CD4-positive, alpha-beta T cell treated with Interferon gamma for 1 hour (primary cell): ENCODE measurements at regions not wholly inside any gene's neighbourhood (a gene's known extent, or its start where the extent isn't known, plus 50 kb on each side); places are given as distances from the start of the nearest gene placed in this dataset.
"Not testable (repeated sequence)": the region's sequence is repeated elsewhere in the genome, so short reads cannot be mapped to it uniquely, and the experiment has no call there.

Experiments
- DNase-seq: peaks from one replicate; pipeline ENCODE4 v3.0.0-alpha.2; 2020

DNA sequence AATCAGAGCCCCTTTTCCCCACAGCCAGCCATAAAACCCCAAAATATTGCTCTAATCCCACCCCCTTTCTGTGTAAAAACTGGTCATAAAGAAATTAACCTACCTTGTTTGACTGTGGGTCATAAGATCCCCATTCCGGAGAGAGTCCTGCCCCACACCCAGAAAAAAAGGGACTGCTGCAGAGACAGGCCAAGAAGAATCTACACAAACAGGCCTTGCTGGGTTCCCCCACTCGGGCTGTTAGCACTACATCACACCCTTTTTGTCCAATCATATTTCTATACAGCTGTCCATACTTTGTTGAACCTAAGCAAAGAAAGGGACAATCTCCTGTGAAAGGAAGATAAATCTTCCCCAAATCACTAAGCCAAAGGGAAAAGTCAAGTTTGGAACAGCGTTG is 84.4 kb upstream of the MFGE8 start:
- no peak for DNase-seq

DNA sequence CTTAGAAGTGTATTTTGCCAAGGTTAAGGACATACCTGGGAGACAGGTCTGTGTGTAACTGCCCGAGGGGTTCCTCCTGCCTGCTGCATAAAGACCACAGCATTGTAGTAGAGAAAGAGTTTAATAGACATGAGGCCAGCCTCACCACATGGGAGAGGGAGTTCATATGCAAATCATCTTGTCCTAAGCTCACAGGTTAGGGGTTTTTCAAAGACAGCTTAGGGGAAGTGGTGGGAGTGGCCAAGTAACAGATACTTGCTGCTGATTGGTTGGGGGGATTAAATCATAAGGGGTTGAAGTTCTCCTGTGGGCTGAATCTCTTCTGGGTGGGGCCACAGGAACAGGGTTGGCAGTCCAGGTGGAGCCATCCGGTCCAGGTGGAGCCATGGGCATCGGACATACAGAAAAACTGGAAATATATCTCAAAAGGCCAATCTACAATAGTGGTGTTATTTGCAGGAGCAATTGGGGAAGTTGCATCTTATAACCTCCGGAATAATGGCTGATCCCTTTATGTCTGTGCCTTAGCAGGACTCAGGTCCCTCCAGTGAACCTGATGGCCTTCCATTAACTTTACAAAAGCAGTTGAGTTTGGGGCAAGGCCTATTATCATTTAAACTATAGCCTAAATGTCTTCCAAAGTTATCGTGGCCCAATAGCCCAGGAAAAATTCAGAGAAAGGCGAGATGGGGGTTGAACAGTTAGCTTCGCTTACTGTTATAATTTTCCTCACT is 86.0 kb upstream of the MFGE8 start:
- no peak for DNase-seq

DNA sequence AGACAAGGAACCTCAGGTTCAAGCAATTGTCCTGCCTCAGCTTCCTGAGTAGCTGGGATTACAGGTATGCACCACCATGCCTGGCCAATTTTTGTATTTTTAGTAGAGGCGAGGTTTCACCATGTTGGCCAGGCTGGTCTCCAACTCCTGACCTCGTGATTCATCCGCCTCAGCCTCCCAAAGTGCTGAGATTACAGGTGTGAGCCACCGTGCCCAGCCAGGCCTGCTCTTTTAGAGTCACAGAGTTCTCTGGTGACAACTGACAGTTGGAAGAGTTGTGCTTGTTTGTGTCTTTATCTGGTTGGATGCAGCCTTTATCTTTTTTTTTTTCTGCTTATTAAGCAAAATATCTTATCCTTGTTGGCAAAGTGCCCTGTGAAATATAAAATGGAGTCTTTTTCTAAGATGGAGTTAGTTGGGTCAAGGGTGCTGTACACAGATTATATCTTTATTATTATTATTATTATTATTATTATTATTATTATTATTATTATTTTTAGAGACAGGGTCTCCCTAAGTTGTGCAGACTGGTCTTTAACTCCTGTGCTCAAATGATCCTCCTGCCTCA is 86.5 kb upstream of the ABHD2 start:
- DNase-seq = not testable (repeated sequence)

DNA sequence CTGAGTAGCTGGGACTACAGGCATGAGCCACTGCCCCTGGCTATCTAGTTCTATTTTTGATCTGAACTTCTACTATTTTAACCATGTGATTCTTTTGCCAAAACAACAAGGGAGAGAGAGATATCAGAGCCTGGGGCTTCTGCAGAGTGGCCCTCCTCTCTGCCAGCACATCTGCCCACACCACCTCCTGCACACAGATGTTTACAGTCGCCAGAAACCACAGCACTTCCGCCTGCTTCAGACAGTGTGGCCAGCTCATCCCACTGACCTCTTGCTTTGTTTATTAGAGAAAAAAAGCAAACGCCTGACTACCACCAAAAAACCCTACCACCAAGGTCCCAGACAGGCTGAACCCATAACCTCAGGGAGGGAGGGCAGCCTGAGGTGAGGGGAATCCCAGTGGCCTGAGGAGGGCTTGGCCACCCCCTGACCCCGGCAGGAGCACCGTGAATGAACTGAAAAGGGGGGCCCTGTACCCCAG is 85.9 kb upstream of the ABHD2 start:
- peak; percentile 14 for DNase-seq

DNA sequence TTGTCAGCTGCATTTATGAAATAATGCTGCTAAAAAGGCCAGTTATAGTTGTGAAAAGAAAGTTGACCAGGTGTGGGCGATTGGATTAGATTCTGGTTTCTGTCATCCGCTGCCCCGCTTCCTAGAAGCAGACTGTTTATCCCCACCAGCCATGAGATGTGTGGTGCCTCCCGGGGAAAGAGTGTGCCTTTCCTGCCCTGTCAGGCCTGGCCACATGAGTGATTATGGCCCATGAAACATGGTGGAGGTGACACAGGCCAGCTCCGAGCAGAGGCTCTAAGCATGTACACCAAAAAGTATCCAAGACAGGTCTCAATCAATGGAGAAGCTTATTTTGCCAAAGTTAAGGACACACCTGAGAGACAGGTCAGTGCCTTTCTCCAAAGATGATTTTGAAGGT is 85.4 kb upstream of the ABHD2 start:
- no peak for DNase-seq

DNA sequence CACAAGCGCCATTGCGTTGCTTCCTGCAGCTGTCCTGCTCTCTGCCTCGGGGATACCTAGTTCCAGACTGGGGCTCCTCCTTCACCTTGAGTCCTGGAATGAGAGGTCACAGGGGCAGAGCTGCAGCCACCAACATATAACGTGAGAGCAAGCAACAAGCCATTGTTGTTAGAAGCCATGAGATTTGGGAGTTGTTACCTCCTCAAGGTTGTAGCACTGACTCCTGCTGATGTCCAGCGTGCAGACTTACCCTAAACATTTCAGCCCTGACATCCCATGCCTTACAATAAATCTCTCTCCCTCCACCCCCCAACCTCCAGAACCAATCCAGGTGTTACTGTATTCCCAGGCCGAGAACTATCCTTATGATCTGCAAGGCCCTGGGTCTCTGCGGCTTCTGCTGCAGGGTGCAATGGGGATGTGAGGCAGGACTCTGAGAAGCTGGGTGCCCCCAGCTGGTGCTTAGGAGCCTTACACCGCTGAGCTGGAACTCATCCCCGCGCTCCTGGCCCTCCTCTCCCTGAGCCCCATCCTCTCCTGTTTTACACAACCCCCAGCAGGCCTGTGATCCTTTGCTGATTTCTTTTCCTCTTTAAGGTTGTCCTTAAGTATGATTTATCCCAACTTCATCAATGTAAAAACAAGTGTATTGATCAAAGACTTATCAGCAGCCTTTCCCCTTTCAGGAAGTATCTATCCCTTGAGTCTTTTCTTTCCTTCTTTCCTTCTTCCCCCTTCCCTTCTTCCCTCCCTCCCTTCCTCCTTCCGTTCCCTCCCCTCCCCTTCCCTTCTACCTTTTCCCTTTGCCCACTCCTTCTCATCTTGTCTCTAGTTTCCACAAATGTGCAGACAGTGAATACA is 84.2 kb upstream of the ABHD2 start:
- no peak for DNase-seq

DNA sequence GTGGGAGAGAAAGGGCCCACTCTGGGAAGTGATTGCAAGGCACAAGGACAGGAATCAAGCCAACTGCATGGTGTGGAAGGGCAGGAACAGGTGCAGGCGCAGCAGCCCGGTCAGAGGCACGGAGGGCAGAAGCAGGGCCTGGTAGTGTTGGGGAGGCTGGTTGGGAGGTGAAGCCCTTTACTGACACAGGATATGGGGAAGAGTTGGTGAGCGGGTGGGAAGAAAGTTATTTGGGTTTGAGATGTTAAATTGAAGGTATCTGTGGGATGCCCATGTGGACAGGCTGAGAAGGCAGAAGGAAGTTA is 83.6 kb upstream of the ABHD2 start:
- DNase-seq = no peak

DNA sequence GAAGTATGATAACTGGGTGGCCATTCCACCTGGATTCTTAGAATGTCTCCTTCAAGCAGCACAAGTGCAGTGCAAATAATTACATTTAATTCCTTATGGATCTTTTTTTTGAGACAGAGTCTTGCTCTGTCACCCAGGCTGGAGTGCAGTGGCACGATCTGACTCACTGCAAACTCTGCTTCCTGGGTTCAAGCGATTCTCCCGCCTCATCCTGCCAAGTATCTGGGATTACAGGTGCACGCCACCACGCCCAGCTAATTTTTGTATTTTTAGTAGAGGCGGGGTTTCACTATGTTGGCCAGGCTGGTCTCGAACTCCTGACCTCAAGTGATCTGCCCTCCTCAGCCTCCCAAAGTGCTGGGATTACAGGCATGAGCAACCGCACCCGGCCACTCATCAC is 80.7 kb upstream of the ABHD2 start:
- DNase-seq = not testable (repeated sequence)

DNA sequence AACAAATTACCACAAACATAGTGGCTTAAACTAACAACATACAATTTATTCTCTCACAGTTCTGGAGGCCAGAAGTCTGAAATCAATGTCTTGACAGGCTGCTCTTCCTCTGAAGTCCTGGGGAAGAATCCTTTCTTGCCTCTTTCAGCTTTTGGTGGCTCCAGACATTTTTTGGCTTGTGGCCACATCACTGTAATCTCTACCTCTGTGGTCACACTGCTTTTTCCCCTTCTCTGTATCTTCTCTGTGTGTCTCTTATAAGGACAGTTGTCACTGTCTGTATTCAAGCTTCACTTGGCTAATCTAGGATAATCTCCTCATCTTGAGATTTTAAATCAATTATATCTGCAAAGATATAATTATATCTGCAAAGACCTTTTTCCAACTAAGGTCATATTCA is 80.3 kb upstream of the ABHD2 start:
- no peak for DNase-seq

DNA sequence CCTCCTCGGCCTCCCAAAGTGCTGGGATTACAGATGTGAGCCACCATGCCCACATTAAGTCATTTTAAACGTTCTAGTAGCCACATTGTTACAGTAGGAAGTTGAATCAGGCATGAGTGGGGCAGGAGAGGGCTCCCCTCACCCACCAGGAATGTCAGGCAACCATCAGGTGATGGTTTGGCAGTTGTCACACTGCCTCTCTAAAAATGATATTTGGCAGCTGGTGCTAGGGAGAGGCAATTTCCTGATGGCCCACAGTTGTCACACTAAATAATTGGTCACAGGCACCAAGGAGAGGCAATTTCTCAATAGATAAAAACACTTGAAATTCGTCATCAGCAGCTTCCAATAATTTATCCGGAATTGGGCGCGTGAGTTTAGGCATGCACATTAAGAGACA is 79.2 kb upstream of the ABHD2 start:
- no peak for DNase-seq

DNA sequence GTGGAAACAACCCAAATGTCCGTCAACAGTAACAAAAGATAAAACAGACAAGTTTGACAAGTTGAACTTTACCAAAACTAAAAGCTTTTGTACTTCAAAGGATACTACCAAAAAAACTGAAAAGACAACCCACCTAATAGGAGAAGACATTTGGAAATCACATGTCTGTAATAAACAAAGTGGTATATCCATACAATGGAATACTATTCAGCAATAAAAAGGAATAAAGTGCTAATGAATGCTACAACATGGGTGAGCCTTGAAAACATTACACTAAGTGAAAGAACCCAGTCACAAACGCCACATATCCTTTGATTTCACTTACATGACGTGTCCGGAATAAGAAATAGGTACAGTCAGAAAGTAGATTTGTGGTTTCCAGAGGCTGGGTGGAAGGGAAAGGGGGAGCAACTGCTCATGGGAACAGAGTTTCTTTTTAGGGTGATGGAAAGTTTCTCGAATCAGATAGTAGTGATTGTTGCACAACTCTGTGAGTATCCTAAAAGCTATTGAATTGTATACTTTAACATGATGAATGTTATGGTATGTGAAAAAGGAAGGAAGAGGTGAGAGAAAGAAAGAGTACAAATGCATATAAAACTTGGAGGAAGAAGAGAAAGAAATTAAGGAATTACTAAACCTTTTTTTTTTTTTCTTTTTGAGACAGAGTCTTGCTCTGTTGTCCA is 72.7 kb upstream of the ABHD2 start:
- no peak for DNase-seq

DNA sequence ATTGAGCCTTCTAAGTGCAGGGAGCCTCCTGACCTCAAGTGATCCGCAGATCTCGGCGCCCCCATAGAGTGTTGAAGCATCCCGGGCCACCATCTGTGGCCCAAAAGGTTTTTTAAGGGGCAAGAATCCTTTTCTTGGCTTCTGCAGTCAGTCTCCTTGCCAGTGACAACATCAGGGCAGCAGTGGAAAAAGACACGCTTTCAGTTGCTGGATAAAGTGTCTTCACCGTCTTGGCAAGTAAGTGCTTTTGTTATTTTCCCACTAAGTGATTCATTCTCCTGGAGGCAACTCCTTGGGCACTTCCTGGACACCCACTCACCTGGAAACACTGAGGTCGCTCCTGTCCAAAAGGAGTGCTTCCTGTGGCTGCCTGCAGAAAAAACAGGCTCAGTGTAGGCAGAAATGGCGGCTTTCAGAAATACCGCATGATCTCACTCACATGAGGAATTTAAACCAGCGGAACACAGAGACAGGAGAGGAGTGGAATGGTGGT is 71.7 kb upstream of the ABHD2 start:
- no peak for DNase-seq

DNA sequence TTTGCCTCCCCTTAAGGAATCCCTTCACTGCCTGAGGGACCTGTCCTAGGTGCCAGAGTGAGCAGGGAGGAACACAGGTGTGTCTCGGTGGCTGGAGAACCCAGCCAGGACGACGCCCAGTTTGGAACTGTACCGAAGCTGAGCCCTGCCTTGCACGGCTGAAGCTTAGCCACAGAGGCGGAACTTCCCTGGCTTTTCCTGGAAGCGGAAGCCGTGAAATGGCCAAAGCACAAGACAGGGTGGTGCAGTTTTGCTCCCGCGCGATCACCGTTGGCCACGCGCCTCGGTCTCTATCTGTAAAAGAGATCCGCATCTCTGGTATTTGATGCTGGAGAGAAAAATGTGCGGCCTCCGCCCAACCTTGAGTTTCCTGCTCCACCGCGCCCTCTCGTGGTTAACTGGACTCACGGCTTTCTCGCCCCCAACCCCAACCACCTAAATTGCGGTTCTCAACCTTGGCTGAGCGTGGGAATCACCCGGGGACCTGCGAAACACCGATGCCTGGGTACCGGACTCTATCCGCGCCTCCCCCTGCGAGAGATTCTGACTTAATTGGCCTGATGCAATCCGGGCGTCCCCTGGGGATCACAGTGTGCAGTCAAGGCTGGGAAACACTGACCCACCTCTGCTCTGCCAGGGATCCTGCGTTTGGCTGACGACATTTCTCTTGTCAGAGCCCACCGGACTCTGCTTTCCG is 70.7 kb upstream of the ABHD2 start:
- peak; percentile 74 for DNase-seq

DNA sequence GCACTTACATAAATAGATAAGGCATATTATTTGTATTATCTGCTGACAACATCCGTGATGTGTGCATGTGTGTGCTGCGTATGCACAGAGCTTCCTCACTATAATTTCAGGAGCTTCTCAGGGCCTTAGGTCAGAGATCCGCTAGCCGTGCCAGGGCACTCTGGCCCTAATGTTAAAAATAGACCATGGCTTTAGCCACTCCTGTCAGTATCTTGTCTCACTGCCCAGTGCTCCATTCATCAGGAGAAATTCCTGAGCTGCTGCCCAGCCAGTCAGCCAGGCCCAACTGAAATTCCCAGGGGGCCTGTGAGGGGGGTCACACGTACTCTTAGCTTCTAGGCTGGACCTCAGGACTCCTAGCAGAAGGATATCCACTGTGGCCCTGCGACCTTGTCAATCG is 70.0 kb upstream of the ABHD2 start:
- no peak for DNase-seq

DNA sequence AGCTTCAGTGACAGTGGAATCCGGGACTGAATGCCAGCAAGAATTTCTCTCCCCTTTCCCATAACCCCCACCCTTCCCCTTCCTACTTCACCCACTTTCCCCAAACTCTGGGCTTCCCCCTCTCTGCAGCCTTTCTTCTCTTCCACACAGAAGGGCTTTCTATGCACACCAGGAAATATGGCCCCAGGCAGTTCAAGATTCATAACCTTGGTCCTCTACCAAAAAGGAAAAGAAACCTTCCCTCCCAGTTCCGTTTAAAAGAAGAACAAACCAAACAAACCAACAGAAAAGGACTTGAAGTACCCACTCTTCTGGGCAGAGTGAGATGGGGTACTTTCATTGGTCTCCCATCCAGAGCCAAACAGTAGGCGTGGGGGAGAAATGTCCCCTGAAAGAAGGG is 68.8 kb upstream of the ABHD2 start:
- no peak for DNase-seq

DNA sequence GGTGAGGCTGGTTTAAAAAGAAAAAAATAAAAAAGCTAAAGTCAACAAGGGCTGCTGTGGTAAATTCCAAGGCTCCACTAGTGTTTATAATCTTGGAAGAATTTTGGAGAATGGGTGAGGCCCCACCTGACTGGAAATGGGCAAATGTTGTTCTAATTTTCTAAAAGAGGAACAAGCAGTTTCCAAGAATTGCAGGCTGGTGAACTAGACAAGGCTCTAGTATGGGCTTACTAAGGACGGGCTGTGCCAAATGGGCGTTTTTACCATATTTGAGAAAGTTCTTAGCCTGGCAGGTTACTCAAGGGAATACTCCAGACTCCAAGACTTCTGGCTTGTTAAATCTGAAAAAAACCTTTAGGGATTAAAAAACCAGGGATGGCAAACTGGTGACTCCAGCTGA is 67.0 kb upstream of the ABHD2 start:
- no peak for DNase-seq

DNA sequence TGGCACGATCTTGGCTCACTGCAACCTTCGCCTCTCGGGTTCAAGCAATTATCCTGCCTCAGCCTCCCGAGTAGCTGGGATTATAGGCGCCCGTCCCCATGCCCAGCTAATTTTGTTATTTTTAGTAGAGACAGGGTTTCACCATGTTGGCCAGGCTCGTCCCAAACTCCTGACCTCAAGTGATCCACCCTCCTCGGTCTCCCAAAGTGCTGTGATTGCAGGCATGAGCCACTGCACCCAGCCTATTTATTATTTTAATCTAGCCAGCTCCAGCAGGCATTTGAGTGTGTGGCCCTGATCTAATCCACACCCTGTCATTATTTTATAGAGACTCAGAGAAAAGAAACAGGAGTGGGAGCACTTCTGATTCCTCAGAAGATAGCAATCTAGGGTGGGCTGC is 66.4 kb upstream of the ABHD2 start:
- DNase-seq = not testable (repeated sequence)

DNA sequence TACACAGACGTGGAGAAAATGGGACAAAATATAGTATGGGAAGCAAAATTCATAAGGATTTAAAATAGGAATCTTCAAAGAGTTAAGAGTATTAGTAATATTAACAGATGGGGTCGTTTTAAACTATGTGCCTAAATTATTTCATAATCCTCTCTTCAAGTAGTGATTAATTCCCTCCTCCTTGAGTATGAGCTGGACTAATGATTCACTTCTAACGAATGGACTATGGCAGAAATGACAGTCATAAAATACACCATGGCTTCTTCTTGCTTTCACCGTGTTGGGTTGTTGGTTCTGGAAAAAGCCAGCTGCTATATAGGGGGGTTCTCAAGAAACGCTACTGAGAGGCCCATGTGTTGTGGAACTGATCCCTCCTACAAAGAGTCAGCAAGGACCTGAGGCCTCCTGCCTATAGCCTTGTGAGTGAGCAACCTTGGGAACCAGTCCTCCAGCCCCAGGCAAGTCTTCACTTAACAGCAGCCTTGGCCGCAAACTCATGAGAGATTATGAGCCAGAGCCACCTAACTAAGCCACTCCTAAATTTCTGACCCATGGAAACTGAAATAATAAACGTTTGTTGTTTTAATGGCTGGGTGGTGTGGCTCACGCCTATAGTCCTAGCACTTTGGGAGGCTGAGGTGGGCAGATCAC is 64.8 kb upstream of the ABHD2 start:
- DNase-seq = no peak

DNA sequence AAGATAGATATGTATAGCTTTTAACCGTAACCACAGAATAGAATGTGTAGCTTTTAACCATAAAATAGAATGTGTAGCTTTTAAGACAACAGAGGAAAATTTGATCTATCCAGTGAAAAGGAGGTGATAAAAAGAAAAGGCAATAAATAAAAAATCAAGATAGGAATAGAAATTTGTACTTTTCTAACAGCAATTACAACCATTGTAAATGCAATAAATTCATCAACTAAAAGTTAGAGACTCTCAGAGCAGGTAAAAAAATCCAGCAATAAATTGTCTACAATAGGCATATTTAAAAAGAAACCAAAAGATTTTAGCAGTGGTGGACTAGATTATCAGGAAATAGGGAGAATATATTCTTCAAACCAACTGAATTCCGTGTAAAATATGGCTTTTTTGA is 63.8 kb upstream of the ABHD2 start:
- DNase-seq = no peak

DNA sequence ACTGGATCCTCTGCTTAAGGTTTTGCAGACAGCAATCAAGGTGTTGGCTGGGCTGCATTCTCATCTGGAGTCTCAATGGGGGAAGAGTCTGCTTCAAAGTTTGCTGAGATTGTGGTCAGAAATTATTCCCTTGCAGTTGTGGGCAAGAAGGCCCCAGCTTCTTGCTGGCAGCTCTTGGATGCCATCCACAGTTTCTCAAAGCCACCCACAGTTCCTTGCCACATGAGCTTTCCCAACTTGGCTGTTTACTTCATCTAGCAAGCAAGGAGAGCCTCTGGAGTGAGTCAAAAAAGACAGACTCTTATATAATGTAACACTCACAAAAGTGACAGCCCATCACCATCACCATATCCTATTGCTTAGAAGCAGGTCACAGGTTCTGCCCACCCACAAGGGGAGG is 62.1 kb upstream of the ABHD2 start:
- no peak for DNase-seq

DNA sequence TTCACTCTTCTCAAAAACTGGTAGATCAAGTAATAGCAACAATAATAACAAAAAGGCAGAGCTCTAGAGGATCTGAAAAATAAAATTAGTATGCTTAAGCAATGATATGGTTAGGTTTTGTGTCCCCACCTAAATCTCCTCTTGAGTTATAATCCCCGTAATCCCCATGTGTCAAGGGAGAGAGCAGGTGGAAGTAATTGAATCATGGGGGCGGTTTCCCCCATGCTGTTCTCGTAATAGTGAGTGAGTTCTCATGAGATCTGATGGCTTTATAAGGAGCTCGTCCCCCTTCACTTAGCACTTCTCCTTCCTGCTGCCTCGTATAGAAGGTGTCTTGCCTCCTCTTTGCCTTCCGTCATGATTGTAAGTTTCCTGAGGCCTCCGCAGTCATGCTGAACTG is 60.2 kb upstream of the ABHD2 start:
- DNase-seq = no peak

DNA sequence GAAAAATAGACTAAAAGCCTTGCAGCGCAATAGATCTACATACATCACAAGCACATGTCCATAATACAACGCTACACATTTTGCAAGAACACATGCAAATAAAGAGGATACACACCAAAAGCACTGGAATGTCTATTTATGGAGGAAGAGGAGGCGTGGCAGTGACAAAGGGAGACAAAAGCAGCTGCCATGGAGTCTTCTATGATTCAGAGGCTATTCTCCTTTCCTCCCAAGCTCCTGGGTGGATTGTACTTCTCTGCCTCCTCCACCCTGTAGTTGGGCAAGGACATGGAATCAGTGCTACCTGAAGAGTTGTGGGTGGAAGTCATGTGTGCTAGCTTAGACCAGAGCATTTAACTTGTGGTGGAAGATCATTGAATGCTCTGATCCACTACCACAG is 57.9 kb upstream of the ABHD2 start:
- DNase-seq = no peak
